Stimulated activated CD8-positive, alpha-beta memory T cell treated with anti-CD3 and anti-CD28 coated beads, Interleukin-7, amount 100 ng/mL, for 1 hour (primary cell): ENCODE measurements at regions not wholly inside any gene's neighbourhood (a gene's known extent, or its start where the extent isn't known, plus 50 kb on each side); places are given as distances from the start of the nearest gene placed in this dataset.

Experiments used
- DNase-seq, 2 donors: peaks; one replicate each; pipeline ENCODE4 v3.0.0-alpha.2; 2020; ENCODE audit warnings: low read depth in 2 of 2

DNA sequence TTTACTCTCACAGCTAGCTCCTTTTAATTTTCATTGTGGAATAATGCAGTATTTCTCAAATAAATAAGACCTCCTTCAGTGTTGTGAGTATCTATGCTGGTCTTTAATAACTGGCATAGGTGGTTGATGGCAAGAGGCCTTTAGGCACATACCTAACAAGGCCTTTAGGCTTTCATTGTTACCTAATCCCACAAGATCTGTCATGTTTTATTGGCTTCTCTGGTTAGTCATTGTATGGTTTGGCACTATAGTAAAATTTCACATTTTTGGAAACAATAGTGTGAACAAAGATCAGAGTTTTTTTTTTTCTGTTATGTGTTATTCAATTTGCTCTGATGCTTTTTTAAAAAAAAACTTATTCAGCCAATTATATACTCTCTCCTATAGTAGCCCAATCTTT, 89.8 kb upstream of the NEUROD1 start:
- no peak for DNase-seq

GRCh38 chr2:181771356-181771755, 91.0 kb upstream of the NEUROD1 start:
- no peak for DNase-seq

- DNase-seq, result no peak
Measured at GRCh38 chr2:181772334-181772733, 92.0 kb upstream of the NEUROD1 start.

DNA sequence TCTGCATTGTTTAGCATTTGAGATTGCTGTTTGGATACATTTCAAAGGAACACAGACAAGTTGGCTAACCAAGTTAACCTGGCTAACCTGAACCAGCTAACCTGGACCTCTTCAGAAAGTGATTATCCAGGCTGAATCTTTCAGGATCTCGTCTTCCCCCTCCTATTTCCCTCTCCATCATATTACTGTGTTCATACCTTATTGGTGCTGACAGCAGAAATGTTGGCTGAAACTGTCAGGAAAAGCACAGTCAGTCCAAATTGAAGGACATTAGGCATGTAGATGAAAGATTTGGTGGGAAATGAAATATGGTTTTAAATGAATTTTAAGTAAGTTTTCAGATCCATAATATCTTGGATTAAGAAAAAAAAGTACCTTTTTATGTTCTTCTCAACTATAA, 92.5 kb upstream of the NEUROD1 start:
- no peak for DNase-seq

- no peak for DNase-seq
Measured at GRCh38 chr2:181774685-181775084, 94.4 kb upstream of the NEUROD1 start.

DNA sequence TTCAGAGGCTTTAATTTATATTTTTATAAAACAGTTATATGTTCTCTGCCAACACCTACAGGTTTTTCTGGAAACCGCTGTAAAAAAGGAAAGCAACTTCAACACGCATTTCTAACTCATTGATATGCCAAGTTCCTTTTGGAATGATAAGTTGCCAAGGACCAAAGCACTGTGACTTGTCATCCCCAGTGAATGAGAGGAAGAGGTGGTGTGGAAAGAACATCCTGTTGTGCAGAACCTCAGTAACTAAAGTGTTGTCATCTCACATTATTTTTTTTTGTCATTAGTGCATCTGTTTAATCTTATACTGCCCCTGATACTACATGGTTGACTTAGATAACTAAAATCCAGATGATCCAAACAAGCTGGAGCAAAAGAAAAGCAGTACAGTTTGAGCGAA, 96.0 kb upstream of the NEUROD1 start:
- no peak for DNase-seq

DNA sequence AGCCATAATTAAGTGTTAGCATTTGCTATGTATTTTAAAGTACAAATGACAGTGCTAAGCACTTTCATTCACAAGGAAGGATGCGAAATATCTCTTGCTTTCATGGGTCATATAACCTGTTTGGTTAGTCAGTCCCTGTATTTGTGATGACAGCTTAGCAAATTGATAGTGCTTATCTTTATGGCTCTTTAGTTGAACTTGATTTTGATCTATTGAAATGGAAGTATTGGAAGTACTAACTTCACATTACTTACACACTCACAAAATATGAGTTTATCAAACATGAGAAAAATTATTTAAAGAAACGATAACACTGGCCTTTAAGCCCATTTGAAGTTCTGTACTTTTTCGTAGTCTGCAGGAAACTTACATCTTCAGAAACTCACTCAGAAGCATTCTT, 97.4 kb upstream of the NEUROD1 start:
- no peak for DNase-seq

DNA sequence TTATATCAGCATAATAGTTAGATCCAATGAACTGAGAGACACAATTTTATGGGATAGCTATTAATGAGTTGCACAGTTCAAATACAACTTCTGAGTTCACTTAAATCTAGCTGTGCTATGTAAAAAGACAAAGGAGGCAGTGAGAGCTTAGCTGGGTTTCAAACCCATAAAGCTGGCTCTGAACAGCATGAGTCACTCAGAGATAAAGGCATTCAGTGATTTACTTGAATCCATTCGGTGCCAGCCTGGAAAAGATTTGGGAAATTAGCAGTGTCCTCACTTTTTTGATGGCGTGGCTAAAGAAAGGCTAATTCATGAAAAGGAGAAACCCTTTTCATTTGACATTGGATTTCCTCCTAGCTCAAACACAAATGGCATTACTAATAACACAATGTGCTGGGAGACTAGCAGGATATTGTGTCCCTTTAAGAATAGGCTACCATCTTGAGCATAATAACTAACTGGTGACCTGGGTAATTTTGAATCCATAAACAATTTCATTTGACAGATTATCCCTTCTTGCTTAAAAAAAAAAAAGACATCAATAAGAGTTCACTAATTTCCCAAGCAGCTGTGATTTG, 98.4 kb upstream of the NEUROD1 start:
- no peak for DNase-seq

- no peak for DNase-seq
Measured at GRCh38 chr2:181779288-181780021, 99.1 kb upstream of the NEUROD1 start.

- DNase-seq, result no peak
Measured at GRCh38 chr2:181780047-181780651, 99.8 kb upstream of the NEUROD1 start.

GRCh38 chr2:181780657-181781056, 100.3 kb upstream of the NEUROD1 start:
- no peak for DNase-seq

GRCh38 chr2:181781078-181781786, 100.9 kb upstream of the NEUROD1 start:
- no peak for DNase-seq

GRCh38 chr2:181782660-181783059, 102.3 kb upstream of the NEUROD1 start:
- no peak for DNase-seq

DNA sequence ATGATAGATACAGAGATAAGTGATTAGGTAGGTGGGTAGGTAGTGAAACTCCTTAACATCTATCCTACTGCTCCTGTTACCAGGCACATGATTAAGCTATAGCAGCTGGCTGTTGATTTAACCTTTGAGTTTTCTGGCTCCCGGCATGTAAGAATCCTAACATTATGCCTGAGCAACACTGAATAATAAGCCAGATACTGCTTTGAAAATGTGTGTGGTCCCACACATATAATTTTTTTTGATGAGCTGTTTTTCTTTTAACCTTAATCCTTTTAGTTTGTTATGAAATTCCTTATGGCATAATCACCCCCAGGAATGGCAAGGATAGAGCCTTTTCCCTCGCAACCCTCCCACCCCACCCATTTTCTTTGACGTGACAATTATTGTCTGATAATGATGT, 104.2 kb upstream of the NEUROD1 start:
- no peak for DNase-seq

DNA sequence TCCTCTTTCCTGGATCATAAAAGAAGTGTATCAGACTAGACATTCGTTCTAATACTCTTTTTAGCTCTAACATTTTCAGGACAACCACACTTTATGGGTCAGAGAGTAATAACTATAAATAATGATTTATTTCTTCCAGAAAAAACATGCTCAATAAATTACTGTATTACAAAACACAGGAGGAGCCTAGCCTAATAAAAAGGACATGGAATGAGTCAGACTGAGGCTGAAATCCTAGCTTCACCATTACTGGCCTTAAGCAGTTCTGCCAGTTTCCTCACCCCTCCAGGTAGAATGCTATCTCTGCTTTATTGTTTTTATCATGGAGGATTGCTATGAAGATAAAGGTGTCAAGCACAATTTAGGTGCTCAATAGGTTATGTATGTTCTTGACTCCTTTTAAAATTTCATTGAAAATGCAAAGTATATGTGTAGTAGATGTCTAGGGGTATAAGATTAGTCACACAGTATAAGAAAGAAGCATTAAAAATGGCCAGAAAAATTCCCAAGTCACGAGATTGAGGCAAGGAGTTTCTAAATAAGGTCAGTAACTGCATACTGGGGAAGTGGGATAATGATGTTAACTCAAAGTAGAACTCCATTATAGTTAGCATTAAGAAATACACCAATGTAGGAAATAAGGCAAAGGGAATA, 105.5 kb upstream of the NEUROD1 start:
- no peak for DNase-seq

DNA sequence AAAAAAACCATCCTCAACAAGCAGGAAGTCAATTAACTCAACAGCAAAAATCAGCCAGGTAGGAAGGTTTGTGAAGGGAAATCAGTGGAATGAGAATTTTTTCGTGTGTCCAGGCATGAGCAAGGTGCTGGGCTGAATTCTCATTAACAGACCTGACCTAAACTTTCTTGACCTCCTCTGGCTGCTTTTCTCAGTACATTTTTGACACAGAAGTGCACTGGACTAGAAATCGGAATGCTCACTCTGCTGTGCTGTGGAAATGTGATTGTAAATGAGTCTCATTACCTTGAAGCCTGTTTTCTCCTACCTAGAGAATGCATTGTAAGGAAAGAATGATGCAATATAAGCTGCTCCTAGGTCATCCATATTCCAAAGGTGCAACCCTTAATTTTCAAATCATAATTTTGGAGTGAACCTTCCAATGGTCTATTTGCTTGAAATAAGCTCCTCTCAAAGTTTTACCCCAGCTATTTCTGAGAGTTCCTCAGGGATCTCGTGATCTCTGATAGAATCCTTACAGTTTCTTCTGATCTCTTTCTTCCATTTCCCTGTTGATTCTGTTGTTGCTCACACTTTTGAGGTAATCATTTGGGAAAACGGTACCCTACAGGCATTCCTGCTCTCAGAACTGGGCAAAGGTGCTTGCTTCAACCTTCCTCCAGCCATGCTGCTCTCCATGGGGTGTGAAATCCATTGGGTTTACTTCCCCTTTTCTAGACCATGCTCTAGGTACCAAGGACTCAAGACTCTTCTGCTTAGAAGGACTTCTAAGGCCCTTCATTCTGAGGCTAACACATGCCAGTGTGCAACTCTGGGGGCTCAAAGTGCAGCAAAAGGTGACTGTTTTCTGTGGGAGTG, 104.9 kb upstream of the ITPRID2 start:
- no peak for DNase-seq

DNA sequence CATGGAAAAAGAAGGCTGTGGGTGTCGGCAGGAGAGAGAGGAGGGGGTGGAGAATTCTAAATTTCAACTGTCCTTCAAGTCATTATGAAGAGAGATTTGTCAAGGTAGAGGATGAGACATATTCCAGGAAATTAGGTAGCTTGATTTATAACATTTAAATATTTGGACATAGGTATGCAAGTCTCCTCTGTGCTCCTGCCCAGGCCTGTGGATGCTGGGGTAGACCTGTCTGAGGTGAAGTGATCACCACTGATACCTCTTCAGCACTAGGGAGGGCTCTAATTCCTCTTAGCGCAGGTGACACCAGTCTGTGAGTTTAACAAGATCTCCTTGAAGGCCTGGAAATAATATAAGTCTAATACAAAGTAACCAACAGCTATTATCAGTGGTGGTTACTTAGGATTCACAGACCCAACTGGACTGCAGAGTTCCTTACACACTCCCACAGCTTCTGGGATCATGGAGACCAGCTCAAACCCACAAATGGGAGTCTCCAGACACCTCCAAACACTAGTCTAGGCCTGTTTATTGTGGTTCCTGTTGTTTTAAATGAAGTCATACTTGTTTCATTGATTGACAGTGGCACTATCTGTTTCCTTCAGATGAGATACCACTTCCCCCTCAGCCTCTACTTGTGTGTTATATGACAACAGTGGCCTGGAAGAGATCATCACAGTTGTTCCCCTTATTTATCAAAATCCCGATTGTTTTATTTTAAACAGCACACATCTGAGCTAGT, 104.1 kb upstream of the ITPRID2 start:
- no peak for DNase-seq

GRCh38 chr2:181788897-181789555, 102.5 kb upstream of the ITPRID2 start:
- no peak for DNase-seq

DNA sequence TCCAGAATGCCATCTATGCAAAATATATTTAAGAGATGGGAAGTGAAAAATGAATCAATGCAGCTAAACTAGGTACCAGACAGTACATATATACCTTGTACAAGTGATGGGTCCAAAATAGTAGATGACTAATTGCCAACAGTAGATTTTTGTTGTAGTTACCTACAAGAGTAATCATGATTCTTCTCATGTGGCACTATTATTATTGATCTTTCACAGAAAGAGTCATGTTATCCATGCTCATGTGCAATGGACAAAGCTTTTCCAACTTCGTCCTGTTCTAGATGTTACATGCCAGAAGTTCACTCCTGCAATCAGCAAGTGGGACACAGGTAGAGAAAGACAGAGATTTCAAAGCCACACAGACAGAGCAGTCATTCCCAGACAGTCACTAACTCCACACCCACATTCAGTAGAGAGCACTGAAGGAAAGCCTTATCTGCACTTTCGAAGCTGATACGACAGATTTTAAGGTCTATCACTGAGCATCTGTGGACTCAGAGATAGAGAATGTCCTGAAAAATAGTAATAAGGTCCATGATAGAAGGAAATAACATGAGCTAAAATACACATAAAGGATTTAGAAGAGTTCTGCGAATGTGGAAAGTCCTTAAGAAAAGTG, 101.6 kb upstream of the ITPRID2 start:
- no peak for DNase-seq
